Keratinocyte (primary cell): ENCODE measurements at regions not wholly inside any gene's neighbourhood (a gene's known extent, or its start where the extent isn't known, plus 50 kb on each side); places are given as distances from the start of the nearest gene placed in this dataset.

Source experiments
- DNase-seq: peaks from one replicate; pipeline ENCODE4 v3.0.0-alpha.2; 2011; ENCODE audit warnings: low read depth, missing footprints, low spot score
- FAIRE-seq: peaks from 2 replicates; lab custom pipeline; 2011; peaks lifted over from hg19 to GRCh38; lab: Jason Lieb, UNC
- H2AFZ ChIP-seq: 2 replicates; pipeline ENCODE4 v1.6.0; 2012; ENCODE audit warnings: low read length, control low read depth, inconsistent platforms; ENCODE audit not compliant: control insufficient read depth
- H3K27ac ChIP-seq: 2 replicates; pipeline ENCODE4 v1.5.1; 2011; ENCODE audit warnings: low read length; ENCODE audit not compliant: control insufficient read depth, insufficient read depth
- H3K27me3 ChIP-seq: 3 replicates; pipeline ENCODE4 v1.6.0; 2011; ENCODE audit warnings: low read length; ENCODE audit not compliant: control insufficient read depth, insufficient read depth; ENCODE audit errors: extremely low read depth
- H3K36me3 ChIP-seq, 2 experiments: 2 replicates in 1 of 2; 3 replicates in 1 of 2; pipeline ENCODE4 v1.5.1; 2011; ENCODE audit warnings: low read length in 2 of 2, mild to moderate bottlenecking in 1 of 2; ENCODE audit not compliant: control insufficient read depth in 2 of 2, insufficient read depth in 2 of 2; ENCODE audit errors: extremely low read depth in 1 of 2
- H3K4me1 ChIP-seq: 3 replicates; pipeline ENCODE4 v1.5.1; 2011; ENCODE audit warnings: low read length; ENCODE audit not compliant: control insufficient read depth, insufficient read depth; ENCODE audit errors: extremely low read depth
- H3K4me2 ChIP-seq: 3 replicates; pipeline ENCODE4 v1.6.0; 2011; ENCODE audit warnings: low read depth, low read length; ENCODE audit not compliant: control insufficient read depth, insufficient read depth; ENCODE audit errors: extremely low read depth
- H3K4me3 ChIP-seq, 3 experiments: fragments of 200-600 bp in 1 of 3; sonication (generic) in 1 of 3; 2 replicates in 2 of 3; 3 replicates in 1 of 3; pipeline ENCODE4 v1.5.1; 2011 to 2016; ENCODE audit warnings: low read length in 3 of 3, mild to moderate bottlenecking in 3 of 3, control low read depth in 2 of 3, inconsistent platforms in 1 of 3, low read depth in 1 of 3, mixed read lengths in 1 of 3, mixed run types in 1 of 3, moderate library complexity in 1 of 3; ENCODE audit not compliant: control insufficient read depth in 2 of 3, insufficient read depth in 2 of 3; ENCODE audit errors: extremely low read depth in 1 of 3
- H3K79me2 ChIP-seq: 2 replicates; pipeline ENCODE4 v1.6.0; 2012; ENCODE audit warnings: low read length; ENCODE audit not compliant: control insufficient read depth, insufficient read depth
- H3K9ac ChIP-seq: 3 replicates; pipeline ENCODE4 v1.6.0; 2011; ENCODE audit warnings: low read length; ENCODE audit not compliant: control insufficient read depth, insufficient read depth; ENCODE audit errors: extremely low read depth
- H3K9me1 ChIP-seq: 3 replicates; pipeline ENCODE4 v1.6.0; 2011; ENCODE audit warnings: low read length; ENCODE audit not compliant: control insufficient read depth, insufficient read depth; ENCODE audit errors: extremely low read depth
- H3K9me3 ChIP-seq: 2 replicates; pipeline ENCODE4 v1.5.1; 2012; ENCODE audit warnings: low read depth, low read length; ENCODE audit not compliant: control insufficient read depth
- H4K20me1 ChIP-seq: 3 replicates; pipeline ENCODE4 v1.6.0; 2011; ENCODE audit warnings: low read length; ENCODE audit not compliant: control insufficient read depth, insufficient read depth; ENCODE audit errors: extremely low read depth
- CTCF ChIP-seq, 3 experiments: IDR thresholded peaks in 1 of 3; conservative IDR thresholded peaks in 1 of 3; optimal IDR thresholded peaks in 1 of 3; 2 replicates in 2 of 3; 3 replicates in 1 of 3; pipeline versions ENCODE3 to v1.5.1; 2011; ENCODE audit warnings: low read length in 3 of 3, mild to moderate bottlenecking in 3 of 3, moderate library complexity in 2 of 3, control low read depth in 1 of 3, inconsistent platforms in 1 of 3; ENCODE audit not compliant: insufficient read depth in 2 of 3; ENCODE audit errors: extremely low read depth in 1 of 3
- EZH2 ChIP-seq: IDR thresholded peaks from one replicate; pipeline ENCODE4 v1.6.1; 2012; ENCODE audit warnings: inconsistent platforms, mild to moderate bottlenecking, low read length, moderate library complexity
- dilution Hi-C: fragments of 300-500 bp; cut with MboI; formaldehyde crosslinking; loops from one replicate; pipeline ENCODE4 v1.7.0; 2020; ENCODE audit warnings: low sequenced_read_pairs; ENCODE audit not compliant: extremely low pct_ligation_motif_present

DNA sequence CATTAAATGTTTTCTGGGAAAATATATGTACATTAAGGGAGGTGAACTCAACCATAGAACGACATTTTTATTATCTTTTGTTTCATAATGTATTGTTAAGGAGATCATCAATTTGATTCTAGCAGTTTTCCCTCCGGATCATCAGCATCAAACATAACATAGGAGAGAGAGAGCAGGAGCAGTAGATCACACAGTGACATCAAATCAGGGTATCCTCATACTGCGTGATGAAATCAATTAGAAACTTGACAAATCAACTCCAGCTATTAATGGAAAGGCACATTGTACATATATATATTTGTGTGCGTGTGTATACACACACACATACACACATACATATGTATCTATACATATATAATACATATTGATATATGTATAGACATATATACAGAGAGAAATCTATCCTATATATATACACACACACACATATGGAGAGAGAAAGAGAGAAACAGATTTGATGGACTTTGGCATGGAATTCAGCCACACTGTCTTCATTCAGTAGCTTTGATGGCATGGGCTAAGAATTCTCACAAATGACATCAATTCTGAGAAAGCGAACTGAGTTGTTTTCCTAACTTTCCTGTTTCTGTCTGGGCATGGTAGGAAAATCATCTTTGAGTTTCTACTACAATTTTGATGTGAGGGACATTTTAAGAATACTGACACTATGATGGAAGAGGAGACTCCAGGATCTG is 1302.8 kb upstream of the SEL1L start:
- Histone ChIP-seq H3K27ac (no peak overlapping the region), H4K20me1 (no peaks in the 10 kb centered on the region), H3K79me2 (no peaks in the 10 kb centered on the region), H3K4me1 (no peaks in the 10 kb centered on the region), H3K4me2 (no peak overlapping the region), H3K36me3 (no peaks in the 10 kb centered on the region), H2AFZ (no peak overlapping the region), H3K27me3 (no peaks in the 10 kb centered on the region), H3K9me3 (no peaks in the 10 kb centered on the region), H3K9ac (no peak overlapping the region), H3K9me1 (no peaks in the 10 kb centered on the region), H3K4me3 (no peak overlapping the region)
- DNase-seq (no peak), FAIRE-seq (no peak)
- TF ChIP-seq CTCF (optimal IDR thresholded peaks at IDR 0.05 in 1 of 3, IDR thresholded peaks at IDR 0.05 in 1 of 3, conservative IDR thresholded peaks at IDR 0.05 in 1 of 3; ENCODE audit: extremely low read depth in 1 of 3, insufficient read depth in 2 of 3, low read length in 3 of 3) = no peak
- TF ChIP-seq EZH2 = no peak
- dilution Hi-C loops = no loop called here

DNA sequence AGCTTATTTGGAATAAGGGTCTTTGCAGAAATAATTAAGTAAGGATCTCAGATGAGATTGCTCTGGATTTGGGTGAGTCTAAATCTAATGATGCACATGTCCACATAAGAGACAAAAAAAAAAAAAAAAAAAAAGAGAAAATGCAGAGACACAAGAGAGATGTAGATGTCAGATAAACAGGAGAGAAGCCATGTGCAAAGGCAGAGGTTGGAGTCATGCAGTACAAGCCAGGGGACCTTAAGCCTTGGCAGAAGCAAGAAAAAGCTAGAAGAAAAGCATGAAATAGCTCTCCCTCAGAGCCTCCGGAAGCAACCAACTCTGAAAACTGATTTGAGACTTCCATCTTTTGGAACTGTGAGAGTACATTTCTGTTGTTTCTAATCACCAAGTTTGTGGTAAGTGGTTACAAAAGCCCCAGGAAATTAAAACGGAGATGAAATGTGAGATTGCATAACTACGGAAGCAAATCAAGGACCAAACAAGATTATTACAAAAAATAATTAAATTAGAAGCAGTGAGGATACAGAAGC is 1304.0 kb upstream of the SEL1L start:
- H3K79me2 ChIP-seq = no peaks in the 10 kb centered on the region
- H3K9me1 ChIP-seq = no peaks in the 10 kb centered on the region
- DNase-seq (no peak), FAIRE-seq (no peak)
- no peaks in the 10 kb centered on the region for H3K9me3 ChIP-seq
- TF ChIP-seq CTCF (optimal IDR thresholded peaks at IDR 0.05 in 1 of 3, IDR thresholded peaks at IDR 0.05 in 1 of 3, conservative IDR thresholded peaks at IDR 0.05 in 1 of 3; ENCODE audit: extremely low read depth in 1 of 3, insufficient read depth in 2 of 3, low read length in 3 of 3) (no peak), EZH2 (no peak)
- no peaks in the 10 kb centered on the region for H3K4me1 ChIP-seq
- no peak overlapping the region for H2AFZ ChIP-seq
- dilution Hi-C loops = no loop called here
- H3K27ac ChIP-seq = no peak overlapping the region
- H3K27me3 ChIP-seq = no peaks in the 10 kb centered on the region
- H3K4me2 ChIP-seq = no peak overlapping the region
- H4K20me1 ChIP-seq = no peaks in the 10 kb centered on the region
- no peak overlapping the region for H3K9ac ChIP-seq
- H3K36me3 ChIP-seq = no peaks in the 10 kb centered on the region
- no peak overlapping the region for H3K4me3 ChIP-seq
